AML-193 (cell line): ENCODE measurements at regions not wholly inside any gene's neighbourhood (a gene's known extent, or its start where the extent isn't known, plus 50 kb on each side); places are given as distances from the start of the nearest gene placed in this dataset.
"Not testable (repeated sequence)": the region's sequence is repeated elsewhere in the genome, so short reads cannot be mapped to it uniquely, and the experiment has no call there.

ENCODE experiments used
- DNase-seq, 2 experiments: peaks; one replicate each; lab custom pipeline; 2025; lab: John Stamatoyannopoulos, UW

GRCh38 chr12:78501825-78502224 is 362.7 kb upstream of the SYT1 start:
- DNase-seq, result no peak

- no peak for DNase-seq
Observed at GRCh38 chr12:78519422-78519821, 345.2 kb upstream of the SYT1 start.

DNA sequence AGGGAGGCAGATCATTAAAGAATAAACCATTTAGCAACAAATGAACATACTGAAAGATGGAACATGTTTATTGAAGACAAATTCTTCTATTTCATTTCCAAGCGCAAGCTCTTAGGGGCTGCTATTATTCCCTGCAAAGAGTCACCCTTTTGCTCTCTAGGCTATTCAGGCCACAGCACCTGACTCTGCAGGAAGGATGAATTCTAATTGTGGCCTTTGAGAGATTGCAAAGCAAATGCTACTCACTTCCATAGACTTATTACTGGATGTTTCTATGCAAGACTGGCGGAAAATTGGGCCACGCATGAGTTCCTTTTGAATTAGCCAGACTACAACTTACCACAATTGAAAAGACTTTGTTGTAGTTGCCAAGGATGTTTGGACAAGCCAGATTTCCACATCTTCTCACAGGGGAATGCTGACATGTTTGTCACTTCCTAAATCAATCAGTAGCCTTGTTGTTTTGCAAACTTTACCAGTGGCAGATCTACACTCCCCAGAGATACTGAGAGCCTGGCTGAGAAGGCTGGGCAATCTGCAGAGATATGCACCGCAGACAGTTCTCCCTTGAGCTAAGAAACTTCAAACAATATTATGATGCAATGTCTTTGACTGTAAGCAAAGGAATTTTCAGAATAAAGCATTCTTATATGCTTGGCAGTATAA is 334.3 kb upstream of the SYT1 start:
- no peak for DNase-seq

DNA sequence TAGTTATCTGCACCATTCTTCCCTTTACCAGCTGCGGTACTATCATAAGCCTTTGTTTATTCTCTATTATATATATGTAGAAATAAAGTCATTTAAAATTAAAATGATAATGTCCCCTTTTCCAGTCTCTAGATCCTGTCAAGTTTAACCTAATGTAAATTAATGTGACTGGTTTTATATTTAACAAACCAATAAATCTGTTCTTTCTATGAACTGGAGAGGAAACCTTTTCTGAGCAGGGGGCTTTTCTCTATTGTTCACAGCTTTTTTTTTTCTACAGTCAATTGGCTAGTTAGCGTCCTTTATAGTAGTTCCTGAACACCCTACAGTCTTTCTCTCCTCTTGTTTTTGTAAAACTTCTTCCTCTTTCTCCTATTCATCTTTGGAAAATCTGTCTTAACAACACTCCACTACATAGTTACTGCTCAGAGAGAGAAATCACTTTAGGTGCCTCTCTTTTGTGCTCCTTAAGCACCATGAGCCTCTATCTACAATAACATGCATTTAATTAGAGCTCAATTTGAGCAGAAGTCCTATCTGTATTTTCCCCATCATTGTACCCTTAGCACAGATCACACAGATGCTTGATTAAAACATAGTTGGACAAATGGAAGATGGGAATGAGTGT is 332.6 kb upstream of the SYT1 start:
- no peak for DNase-seq

GRCh38 chr12:78534311-78534710 is 330.3 kb upstream of the SYT1 start:
- DNase-seq, result no peak

GRCh38 chr12:78540606-78541336 is 323.8 kb upstream of the SYT1 start:
- no peak for DNase-seq

DNA sequence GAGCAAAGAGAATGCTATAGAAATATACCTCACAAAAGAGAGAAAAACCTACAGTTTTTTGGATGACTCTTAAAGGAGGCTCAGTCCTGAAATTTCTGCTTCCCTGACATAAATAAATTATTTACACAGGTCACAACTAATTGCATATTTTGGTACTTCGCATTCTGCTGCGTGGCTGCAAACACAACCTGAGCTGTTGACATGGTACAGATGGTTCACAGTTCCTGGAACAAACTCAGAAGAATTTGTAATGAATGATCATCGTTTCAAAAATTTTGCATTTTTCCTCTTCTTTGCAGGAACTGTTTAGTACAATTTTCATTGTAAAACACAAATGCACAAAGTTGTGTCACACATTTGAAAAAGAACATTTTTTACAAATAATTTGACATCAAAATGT is 313.7 kb upstream of the SYT1 start:
- no peak for DNase-seq

GRCh38 chr12:78555802-78556201 is 308.8 kb upstream of the SYT1 start:
- no peak for DNase-seq

GRCh38 chr12:78556651-78557050 is 307.9 kb upstream of the SYT1 start:
- no peak for DNase-seq

- DNase-seq, result no peak
Observed at GRCh38 chr12:78559416-78559815, 305.2 kb upstream of the SYT1 start.

DNA sequence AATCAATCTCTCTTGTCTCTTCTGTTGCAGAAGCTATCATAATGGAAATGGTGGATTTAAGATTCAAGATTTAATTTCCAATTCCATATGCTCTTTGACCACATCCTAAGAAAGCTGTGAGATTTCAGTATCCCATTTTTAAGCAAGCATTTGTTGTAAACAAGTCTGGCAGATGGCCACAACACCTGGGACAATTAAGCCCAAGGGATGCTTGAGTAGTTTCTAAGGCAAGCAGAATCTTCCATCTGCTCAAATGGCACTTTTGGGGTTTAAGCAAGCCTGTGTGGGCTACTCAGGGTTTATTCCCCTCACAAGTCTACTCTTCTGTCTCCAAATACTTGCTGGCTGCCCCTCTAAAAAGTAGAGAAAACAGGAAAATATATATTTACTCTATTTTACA is 304.7 kb upstream of the SYT1 start:
- DNase-seq, result no peak

GRCh38 chr12:78560633-78561032 is 303.9 kb upstream of the SYT1 start:
- DNase-seq, result no peak

- DNase-seq, result peak in 1 of 2 experiments; percentile 2
Observed at GRCh38 chr12:78562368-78563205, 302.0 kb upstream of the SYT1 start.

GRCh38 chr12:78563826-78564225 is 300.7 kb upstream of the SYT1 start:
- DNase-seq, result no peak

- DNase-seq, result no peak
Observed at GRCh38 chr12:78566456-78566855, 298.1 kb upstream of the SYT1 start.

DNA sequence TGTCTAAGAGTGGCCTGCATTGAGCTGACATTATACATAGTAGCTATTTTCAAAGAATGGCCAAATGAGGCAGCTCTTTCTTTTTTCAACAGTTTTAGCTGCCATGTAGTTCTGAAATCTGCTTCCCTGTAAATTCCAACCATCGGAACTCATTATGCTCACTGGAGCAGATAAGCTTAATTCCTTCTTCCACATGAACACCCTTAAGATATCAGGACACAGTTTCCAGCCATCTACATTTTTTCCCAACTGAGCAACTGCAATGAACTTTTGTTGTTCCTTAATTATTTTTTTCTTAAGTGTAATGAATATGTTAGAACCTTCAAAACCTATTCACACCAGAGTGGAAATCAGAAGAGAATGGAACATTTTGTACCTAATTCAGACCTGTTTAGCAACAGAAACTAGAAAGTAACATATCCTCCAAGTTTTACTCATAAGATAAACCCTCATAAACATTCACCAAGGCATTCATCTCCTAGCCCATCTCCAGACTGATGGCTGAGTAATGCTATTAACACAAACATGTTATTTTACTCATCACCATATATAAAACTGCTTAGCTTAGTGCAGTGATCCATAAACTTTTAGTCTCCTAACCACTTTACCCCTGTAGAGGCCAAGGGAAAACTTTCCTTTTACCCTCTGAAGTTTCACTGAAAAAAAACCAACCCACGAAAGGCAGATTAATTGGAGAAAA is 296.1 kb upstream of the SYT1 start:
- DNase-seq, result no peak

DNA sequence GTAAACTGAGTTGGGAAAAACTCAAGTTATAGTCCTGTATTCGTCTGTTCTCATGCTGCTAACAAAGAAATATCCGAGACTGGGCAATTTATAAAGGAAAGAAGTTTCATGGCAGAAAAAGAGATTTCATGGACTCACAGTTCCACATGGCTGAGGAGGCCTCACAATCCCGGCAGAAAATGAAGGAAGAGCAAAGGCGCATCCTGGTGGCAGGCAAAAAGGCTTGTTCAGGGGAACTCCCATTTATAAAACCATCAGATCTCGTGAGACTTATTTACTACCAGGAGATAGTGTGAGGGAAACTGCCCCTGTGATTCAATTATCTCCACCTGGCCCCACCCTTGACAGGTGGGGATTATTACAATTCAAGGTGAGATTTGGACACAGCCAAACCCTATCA is 292.6 kb upstream of the SYT1 start:
- no peak for DNase-seq

- not testable (repeated sequence) for DNase-seq
Observed at GRCh38 chr12:78575208-78575607, 289.4 kb upstream of the SYT1 start.

GRCh38 chr12:78579846-78580245 is 284.7 kb upstream of the SYT1 start:
- DNase-seq, result no peak

GRCh38 chr12:78580296-78580695 is 284.3 kb upstream of the SYT1 start:
- no peak for DNase-seq

- peak in 1 of 2 experiments; percentile 3 for DNase-seq
Observed at GRCh38 chr12:78584695-78585094, 279.9 kb upstream of the SYT1 start.

DNA sequence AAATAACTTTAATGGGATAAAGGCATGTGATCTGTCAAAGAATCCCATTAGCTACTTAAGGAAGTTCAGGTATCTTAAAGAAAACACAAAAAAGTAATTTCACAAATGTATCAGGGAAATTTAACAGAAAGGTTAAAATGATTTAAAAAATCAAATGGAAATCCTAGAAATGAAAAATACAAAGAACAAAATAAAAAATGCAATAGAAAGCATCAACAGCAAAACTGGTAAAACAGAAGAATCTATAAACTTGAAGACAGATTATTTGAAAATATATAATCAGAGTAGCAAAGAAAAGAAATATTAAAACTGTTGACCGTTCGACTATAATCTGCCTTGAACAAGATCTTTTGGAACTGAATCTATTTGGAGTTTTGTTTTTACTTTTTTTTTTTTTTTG is 279.4 kb upstream of the SYT1 start:
- DNase-seq, result no peak
